ENCODE measurements at regions not wholly inside any gene's neighbourhood (a gene's known extent, or its start where the extent isn't known, plus 50 kb on each side); places are given as distances from the start of the nearest gene placed in this dataset.
"Not testable (repeated sequence)": the region's sequence is repeated elsewhere in the genome, so short reads cannot be mapped to it uniquely, and the experiment has no call there.

- DNase-seq, result peak; percentile 67
Measured at GRCh38 chr3:34065901-34066300, 267.5 kb downstream of the PDCD6IP start.

DNA sequence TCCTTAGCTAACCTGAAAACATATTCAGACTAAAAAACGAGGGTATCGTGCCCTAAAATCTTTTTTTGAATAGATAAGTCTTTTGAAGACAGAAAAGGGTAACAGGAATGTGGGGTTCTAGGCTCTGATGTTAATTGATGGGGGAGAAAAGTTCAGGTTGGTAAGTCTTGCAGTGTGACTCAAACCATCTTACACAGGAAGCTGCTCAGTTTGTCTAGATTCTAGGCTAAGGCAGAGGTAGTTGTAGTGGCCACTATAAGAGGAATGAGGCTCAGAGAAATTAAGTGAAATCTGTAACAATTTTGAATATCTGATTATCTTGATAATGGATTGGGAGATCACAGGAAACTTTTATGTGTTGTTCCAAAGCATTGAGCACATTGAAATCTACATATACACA is 267.9 kb downstream of the PDCD6IP start:
- DNase-seq, result no peak

DNA sequence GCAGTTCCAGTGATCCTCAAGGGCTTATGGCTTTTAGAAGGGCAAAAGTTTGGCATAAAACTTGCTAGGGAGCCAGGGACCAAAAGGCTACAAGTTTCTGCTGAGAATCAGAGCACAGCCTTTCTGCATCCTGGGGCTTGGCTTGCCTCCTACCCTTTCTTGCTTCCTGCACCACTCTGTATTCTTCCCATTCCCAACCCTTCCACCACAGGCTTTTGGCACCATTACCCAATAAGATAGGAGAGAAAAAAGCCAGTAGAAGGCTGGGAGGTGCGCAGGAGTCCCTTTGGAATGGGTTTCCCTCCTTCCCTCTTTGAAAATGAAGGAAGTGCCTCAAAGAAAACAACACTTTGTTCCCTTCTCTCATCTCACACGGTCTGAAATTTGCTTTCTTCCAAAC is 268.6 kb downstream of the PDCD6IP start:
- DNase-seq, result no peak

DNA sequence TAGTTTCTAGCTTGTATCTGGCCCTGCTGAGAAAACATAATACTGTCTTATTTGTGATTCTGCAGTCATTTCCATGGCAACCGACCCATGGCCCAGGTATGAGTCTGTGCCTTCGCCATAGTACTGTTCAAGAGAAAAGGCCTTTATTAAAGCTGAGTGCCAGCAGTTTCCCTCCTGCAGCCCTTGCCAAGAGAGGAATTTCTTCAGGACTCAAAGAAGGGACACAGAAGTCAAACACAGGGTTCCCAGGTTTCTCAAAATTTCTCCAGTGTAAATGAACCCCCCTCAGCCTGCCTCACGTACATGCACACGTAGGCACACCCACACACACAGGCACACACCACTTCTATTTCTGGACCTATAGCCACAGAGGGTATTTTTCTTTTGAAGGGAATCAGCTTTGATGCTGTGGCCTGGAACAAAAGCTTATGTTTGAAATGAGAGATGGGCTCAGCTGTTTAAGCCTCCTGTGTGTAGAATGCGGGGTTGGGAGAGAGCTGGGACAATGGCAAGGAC is 269.2 kb downstream of the PDCD6IP start:
- peak; percentile 34 for DNase-seq

DNA sequence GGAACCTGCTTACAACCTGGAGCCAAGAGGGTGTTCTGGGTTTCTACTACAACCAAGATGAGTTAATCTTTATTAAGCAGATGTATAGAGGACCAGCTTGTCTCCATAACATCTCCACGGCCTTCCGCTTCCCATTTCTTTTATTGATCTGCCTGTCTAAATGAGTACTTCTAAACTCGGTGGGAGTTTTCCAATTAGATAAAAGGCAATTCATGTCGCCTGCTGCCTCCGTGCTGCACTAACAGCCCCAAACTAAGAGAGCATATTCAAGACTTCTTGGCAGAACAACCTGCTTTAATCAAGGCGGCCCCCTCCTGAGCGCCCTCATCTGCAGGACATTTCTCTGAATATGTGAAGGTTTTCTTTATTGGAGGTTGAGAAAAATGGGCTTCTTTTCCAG is 270.1 kb downstream of the PDCD6IP start:
- no peak for DNase-seq

DNA sequence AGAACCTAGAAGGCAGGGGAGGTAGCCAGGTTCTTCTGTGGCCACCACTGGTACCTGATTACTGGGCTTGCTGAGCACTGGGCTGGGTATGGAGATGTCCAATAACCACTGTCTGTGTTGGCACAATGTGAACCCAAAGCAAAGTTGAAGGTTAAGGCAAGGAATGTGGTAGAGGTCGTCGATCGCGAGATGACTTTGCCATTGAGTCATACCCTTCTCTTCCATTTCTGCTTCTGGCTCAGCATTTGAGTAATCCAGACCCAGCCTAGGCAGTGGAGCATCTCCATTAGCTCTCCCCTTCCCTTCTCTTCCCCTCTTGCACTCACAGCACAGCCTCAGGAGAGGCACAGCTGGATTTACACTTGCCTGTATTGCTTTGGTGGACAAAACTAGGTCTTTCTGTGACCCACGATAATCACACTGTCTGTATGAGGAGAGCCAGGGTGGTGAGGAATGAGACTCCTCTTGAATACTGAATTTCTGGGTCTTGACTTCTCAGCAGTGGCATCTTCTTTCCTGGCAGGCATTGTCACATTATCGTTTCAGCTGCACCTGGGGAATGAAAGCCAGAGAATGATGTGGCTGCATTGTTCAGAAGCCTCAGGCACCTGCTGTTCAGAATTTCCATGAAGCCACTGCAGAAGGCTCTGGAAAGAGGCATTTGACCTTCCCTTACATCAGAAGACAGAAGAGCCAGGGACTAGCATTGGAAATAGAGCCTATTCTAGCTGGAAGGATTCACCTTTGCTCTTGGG is 272.6 kb downstream of the PDCD6IP start:
- DNase-seq, result no peak

DNA sequence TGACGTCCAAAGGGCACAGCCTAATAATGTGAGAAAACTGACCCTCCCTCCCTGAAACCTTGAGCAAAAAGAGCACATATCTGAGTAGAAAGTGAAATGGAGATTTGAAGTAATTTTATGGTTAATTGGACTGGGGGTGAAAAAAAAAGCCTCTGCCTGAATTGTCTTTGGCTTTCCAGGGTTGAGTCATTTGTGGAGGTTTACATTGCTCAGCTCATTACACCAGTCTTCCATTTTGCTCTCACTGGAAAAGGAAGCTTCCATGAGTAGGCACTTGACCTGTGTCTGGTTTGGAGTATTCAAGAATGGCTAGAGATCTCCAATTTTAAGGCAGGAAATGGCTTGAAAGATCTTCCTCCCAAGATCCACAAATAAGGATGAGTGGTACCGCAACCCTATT is 273.9 kb downstream of the PDCD6IP start:
- DNase-seq, result no peak

GRCh38 chr3:34073111-34073510 is 274.7 kb downstream of the PDCD6IP start:
- no peak for DNase-seq

DNA sequence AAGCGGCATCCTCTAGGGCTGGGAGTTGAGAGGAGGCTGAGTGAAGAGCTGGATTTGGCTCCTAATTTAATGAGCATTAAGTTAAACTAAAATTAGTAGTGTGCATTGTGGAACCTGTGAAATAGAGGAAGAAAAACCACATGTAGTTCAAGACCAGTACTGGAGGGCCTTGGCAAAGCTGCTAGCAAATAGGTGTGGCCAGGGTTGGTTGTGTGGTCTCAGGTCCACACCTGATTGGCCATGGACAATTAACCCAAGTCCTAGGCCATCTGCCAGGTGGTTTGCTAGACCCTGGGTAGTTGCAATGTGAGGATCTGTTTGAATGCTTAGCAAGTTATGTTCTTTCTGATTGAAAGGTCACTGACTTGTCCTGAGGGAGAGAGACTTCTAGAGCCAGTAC is 275.5 kb downstream of the PDCD6IP start:
- DNase-seq, result no peak

DNA sequence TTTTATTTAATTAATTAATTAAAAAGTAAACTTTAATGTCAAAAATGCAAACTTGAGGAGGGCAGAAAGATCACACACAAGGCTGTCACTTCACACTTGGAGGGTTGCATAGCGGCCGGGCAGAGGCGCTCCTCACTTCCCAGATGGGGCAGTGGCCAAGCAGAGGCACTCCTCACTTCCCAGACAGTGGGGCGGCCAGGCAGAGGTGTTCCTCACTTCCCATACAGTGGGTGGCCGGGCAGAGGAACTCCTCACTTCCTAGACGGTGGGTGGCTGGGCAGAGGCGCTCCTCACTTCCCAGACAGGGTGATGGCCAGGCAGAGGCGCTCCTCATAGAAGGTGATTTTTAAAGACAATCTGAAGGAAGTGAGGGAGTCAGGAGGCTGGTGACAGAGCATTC is 277.5 kb downstream of the PDCD6IP start:
- no peak for DNase-seq

DNA sequence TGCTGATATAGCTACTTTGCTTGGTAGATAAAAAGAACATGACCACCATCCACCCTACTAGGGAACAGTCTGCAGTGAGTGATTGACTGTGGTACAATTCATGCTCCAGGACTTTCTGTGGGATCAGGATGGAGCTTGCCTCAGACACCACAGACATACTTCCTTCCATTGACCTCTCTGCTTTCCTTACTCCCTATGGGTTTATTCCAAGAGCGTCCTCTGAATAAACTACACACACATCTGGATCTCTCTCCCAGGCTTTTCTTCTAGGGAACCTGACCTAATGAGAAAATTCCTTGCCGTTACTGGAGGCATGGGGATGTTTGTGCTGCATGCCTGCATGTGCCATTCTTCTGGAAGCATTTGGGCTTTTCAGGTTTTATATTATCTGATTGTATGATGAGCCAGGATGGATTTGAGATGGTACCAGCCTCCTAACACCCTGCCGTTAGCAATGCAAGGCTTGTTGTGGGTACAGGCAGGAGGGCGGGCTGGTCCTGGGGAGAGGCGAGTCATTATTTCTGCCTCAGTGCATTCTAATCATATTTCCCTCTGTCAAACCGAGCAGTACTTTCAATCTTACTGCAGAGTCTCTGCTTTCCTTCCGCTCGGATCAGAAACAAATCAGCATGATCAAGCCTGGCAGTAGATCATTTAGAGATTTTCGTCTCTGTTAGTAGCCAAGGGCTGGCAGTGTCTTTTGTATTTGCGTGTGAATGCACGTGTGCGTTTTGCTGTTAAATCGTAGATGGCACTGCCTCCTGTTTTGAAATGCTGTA is 279.2 kb downstream of the PDCD6IP start:
- DNase-seq, result no peak

GRCh38 chr3:34078418-34078817 is 280.0 kb downstream of the PDCD6IP start:
- DNase-seq, result no peak

DNA sequence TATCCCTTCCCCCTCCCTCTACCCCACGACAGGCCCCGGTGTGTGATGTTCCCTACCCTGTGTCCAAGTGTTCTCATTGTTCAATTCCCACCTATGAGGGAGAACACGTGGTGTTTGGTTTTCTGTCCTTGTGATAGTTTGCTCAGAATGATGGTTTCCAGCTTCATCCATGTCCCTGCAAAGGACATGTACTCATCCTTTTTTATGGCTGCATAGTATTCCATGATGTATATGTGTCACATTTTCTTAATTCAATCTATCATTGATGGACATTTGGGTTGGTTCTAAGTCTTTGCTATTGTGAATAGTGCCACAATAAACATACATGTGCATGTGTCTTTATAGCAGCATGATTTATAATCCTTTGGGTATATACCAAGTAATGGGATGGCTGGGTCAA is 281.4 kb downstream of the PDCD6IP start:
- not testable (repeated sequence) for DNase-seq

DNA sequence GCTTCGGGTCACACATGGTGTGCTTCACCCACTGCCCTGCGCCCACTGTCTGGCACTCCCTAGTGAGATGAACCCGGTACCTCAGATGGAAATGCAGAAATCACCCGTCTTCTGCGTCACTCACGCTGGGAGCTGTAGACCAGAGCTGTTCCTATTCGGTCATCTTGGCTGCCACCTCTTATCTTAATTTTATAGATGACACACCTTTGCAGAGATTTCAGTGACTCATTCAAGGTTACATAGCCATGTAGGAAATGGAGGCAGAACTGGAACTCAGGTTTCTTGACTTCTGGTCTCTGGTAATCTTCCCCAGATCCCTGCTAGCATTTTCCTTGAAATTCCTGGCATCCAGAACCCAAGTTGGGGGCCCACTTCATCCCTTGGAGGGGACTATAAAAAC is 291.9 kb downstream of the PDCD6IP start:
- DNase-seq, result not testable (repeated sequence)

- DNase-seq, result no peak
Measured at GRCh38 chr3:34090876-34091275, 292.4 kb downstream of the PDCD6IP start.

- DNase-seq, result not testable (repeated sequence)
Measured at GRCh38 chr3:34094280-34094679, 295.9 kb downstream of the PDCD6IP start.

DNA sequence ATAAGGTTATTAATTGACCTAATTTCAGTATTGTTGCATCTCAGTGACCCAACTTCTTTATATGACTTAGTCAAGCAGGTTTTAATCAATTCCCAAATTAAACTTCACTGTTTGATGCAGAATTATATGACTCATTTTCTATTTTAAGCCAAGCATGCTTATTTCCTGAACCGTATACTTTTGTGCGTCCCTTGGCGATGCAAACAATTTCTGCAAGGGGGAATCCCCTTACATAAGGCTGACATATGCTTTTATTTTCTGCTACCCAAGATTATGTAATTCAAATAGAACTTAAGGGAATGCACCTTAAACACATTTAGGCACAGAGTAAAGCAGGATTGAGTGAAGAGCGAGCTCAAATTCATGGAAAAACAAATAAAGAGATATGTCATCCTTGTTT is 303.9 kb downstream of the PDCD6IP start:
- DNase-seq, result peak; percentile 18

DNA sequence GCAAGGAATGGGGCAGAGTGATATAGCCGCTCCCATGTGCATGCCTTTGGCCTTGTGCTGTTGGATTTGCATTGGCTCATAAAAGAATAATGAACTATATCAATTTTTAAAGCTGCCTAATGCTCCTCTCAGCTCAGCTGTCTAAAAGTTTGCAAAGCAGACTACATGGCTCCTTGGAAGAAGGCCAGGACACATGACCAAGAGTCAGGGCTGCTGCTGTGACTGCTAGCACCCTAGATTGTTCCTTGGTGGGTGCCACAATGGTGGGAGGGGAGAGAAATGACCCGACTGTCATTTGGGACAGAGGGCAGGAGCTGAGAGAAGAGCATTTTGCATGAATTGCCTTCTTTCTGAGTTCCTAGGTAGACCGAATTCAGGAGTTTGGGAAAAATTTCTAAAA is 307.9 kb downstream of the PDCD6IP start:
- DNase-seq, result no peak

GRCh38 chr3:34106879-34107278 is 308.4 kb downstream of the PDCD6IP start:
- DNase-seq, result peak; percentile 14

DNA sequence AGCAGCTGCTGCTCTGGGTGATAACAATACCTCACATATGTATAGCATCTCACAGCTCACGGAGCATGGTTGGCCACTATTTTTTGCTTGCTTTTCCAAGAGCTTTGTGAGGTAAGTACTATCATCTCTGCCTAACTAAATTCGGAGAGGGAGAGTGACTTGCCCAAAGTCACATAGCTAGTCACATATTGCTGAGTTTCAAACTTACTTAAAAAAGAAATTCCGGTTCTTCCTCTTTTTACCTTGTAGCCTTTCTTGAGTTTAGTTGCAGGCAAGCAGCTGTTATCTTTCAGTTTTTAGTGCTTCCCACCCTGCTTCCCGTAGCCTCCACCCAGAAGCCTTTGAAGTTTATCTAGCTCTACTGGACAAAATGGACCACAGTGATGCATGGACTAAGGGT is 309.2 kb downstream of the PDCD6IP start:
- DNase-seq, result no peak

GRCh38 chr3:34109021-34109420 is 310.6 kb downstream of the PDCD6IP start:
- DNase-seq, result no peak

DNA sequence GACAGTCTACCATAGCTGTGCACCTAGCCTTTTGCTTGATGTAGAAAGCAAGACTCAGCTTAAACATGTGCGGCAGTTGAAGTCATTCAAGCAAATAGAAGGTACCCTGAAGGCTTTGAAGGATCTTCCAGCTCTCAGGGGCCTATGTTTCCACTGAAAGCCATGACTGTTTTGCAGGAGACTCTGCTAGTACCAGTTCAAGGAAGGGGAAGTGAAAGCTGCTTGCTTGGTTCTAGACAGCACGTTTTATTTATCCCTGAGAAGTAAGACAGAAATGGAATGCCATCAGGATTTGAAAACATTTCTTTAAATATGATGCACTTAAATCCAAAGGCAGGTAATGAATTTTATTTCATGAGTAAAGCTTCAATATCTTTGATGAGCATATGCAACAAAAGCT is 311.4 kb downstream of the PDCD6IP start:
- no peak for DNase-seq

- no peak for DNase-seq
Measured at GRCh38 chr3:34111361-34111760, 312.9 kb downstream of the PDCD6IP start.

DNA sequence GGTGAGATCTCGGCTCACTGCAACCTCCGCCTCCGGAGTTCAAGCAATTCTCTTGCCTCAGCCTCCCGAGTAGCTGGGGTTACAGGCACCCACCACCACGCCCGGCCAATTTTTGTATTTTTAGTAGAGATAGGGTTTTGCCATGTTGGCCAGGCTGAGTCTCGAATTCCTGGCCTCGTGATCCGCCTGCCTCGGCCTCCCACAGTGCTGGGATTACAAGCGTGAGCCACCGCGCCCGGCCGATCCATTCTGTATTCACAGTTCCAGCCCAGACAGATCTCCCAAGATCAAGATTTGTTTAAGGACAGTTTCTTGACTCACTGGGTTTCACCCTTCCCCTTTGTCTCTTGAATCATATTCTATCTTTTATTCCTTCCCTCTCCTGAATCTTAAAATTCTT is 313.8 kb downstream of the PDCD6IP start:
- DNase-seq, result not testable (repeated sequence)
